Endometrium (tissue), 2 donors: ENCODE measurements at regions not wholly inside any gene's neighbourhood (a gene's known extent, or its start where the extent isn't known, plus 50 kb on each side); places are given as distances from the start of the nearest gene placed in this dataset.
"Not testable (repeated sequence)": the region's sequence is repeated elsewhere in the genome, so short reads cannot be mapped to it uniquely, and the experiment has no call there.

Experiments used
- FAIRE-seq: peaks from 2 replicates; lab custom pipeline; 2012; peaks lifted over from hg19 to GRCh38; lab: Jason Lieb, UNC
- donor health status: control.
- donor health status: control.

DNA sequence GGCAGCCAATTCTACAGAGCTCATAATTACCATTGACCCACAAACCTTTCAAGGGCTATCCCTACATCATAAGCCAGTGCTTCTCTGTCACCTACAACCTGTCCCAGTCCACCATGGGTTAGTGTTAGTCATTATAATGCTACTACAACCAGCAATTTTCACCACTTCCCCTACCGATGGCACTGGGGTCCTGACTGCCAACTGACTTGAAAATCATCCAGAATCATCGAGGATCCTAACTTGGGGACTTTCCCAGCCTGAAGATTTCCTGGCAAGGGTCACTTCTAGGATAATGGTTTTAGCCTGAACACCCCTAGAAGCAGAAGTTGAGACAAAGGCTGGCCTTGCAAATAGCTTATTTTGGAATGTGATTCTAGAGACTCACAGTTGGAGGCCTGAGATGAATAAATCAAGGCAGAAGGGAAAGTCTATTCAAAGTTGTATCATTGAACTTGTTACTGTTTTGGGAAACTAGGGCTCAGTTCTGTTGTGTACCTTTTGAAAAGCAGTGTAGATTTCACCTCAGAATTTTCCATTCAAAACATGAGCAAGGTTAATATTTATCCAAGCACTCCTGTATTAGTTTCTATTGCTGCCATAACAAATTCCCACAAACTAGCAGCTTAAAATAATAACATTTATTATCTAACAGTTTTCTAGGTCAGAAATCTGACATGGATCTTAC is 633.0 kb downstream of the LRRC70 start:
- no peak for FAIRE-seq

GRCh38 chr5:63205976-63206375 is 627.4 kb downstream of the LRRC70 start:
- FAIRE-seq, result no peak

DNA sequence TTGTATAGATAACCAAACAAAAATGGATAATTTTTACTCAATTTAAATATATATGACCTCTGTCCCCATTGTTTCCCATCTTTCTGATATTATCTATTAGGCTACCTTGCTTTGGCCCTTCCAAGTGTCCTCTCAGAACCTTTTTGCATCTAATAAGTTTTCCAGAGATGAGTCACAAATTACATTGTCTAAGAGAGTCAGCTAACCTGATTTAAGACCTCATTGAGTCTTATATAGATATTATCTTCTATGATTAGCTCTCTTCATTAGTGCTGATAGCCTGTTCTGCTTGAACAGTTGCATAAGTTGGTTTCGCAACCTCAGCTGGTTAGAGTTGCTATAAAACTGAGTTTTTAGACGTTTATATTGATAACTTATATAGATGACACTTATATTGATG is 623.1 kb downstream of the LRRC70 start:
- no peak for FAIRE-seq

DNA sequence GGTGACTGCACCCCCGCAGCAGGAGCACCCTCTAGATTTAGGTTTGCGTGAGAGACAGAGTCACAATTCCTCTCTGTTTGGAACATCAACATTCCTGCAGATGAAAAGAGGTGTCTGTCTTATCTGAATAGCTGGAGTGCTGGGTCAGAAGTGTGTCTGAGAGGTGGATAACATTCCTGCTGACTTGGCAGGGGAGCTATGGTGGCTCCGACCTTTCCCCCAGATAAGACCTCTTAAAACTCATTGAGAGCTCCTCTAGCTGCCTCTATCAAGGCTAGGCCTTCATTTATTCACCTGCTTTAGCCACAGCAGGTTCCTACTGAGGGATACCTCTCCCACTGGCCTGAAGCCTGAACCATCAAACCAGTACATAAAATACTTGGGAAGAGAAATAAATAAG is 615.5 kb downstream of the LRRC70 start:
- FAIRE-seq, result no peak

GRCh38 chr5:63180190-63180589 is 601.6 kb downstream of the LRRC70 start:
- FAIRE-seq, result not testable (repeated sequence)

- FAIRE-seq, result no peak
Observed at GRCh38 chr5:63175850-63176249, 597.2 kb downstream of the LRRC70 start.

GRCh38 chr5:63170486-63170885 is 591.9 kb downstream of the LRRC70 start:
- no peak for FAIRE-seq

GRCh38 chr5:63164838-63165535 is 586.4 kb downstream of the LRRC70 start:
- no peak for FAIRE-seq

DNA sequence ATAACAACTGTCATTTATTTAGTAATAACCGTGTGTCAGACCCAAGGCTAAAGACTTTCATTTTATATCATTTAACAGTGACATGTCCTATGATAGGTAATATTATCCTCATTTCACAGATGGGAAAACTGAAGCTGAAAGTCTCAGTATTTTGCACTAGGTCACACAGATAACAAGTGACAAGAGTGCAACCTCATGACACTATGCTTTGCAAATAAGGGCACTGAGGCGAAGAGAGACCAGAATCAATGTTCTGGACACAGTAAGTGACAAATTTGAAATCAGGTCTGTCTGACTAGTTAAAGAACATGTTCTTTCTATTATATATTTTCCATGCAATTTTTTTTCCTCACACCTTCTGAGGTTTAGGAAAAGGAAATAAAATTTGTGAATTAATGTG is 585.7 kb downstream of the LRRC70 start:
- no peak for FAIRE-seq

- no peak for FAIRE-seq
Observed at GRCh38 chr5:63155310-63155631, 576.7 kb downstream of the LRRC70 start.

- no peak for FAIRE-seq
Observed at GRCh38 chr5:63154476-63155309, 576.1 kb downstream of the LRRC70 start.

- FAIRE-seq, result no peak
Observed at GRCh38 chr5:63152871-63153270, 574.3 kb downstream of the LRRC70 start.

DNA sequence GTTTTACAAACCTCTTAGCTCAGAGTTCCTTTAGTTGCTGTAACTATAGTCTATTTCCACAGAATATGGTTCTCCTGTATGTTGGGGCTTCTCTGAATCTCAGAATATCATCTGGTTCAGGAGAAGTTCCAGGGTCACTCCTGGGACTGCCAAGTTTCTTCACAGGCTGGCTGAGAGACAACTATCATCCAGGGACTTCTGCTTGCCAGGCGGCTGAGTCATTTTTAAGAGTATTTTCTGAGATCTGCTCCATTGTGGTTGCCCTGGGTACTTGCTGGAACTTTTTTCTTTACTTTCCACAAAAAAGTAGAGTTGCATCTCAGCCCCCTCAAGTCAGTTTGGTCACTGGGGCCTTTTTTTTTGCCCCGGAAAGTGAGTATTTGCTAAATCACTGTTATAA is 566.5 kb downstream of the LRRC70 start:
- FAIRE-seq, result no peak

DNA sequence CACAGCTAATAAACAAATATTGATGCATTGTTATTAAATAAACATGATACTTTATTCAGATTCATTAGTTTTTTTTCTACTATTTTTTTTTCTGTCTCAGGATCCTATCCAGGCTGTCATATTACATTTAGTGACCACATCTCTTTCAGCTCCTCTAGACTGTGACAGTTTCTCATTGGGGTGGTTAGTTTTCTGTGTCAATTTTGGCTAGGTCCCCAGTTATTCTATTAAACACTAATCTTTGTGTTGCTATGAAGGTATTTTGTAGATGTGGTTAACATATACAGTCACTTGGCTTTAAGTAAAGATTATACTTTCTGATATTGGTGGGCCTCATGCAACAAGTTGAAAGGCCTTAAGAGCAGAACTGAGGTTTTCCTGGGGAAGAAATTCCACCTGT is 563.0 kb downstream of the LRRC70 start:
- no peak for FAIRE-seq

DNA sequence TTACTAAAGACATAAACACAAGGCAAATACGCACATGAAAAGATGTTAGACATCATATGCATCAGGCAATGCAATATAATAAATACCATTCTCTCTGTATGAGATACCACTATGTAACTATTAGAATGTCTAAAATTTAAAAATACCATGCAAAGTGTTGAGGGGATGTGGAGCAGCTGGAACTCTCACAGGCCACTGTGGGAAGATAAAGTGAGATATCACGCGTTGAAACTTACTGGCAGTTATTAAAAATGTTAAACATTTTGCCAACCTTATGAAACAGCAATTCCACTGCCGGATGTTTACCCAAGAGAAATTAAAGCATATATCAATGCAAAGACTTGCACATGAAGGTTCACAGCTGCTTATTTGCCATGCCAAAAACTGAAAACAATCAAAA is 556.7 kb downstream of the LRRC70 start:
- FAIRE-seq, result no peak

GRCh38 chr5:63131626-63132285 is 553.1 kb downstream of the LRRC70 start:
- FAIRE-seq, result no peak

DNA sequence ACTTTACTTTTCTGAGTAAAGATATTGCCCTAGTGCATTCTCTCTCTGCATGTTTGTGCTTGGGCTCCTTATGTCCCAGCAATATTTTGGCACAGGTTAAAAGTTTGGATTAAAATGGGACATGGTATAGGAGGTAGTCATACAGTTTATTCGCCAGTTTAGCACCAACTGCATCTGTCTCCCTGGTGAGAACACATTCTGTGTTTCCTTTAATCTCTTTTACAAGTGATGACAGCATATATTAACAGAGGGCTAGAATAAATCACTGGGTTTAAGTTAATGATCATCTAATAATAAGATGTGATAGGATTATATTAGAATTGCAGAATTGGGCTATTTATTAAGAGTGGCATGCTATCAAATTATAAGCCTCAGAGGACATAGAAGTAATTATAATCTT is 550.1 kb downstream of the LRRC70 start:
- FAIRE-seq, result no peak

DNA sequence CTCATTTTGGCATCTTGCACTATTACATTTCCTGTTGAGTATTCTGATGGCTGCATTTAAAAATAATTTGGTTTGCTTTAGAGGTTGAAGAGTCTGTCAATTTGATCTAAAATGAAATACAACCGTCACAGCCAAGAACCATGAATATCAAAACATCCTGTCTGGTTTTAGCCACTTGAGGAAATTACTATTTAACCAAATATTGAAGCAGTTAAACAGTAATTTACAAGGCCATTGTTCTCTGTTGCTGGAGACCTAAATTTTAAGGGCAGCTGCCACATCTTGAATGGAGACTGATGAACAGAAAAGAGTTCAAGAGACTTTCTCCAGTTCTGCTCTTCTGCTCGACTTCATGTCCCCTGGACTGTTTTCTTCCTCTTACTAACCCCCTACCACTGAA is 549.4 kb downstream of the LRRC70 start:
- FAIRE-seq, result no peak

- no peak for FAIRE-seq
Observed at GRCh38 chr5:63127054-63127453, 548.4 kb downstream of the LRRC70 start.

DNA sequence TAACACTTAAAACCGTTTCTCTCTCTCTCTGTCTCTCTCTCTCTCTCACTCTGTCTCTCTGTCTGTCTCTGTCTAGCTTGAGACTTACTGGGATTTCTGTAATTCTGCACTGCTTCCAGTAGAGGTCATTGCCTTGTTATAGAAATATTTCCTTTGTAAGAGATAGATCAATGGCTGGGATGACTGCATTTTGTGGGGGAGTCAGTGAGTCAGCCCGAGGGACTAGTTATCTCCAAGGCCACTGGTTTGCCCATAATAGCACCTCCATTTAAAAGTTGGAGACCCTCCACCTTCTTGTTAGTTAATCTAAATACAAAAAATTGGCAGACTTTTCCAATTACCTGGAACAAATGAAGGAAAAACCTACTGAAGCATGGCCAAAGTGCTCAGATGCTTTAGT is 547.2 kb downstream of the LRRC70 start:
- no peak for FAIRE-seq

GRCh38 chr5:63125392-63125791 is 546.8 kb downstream of the LRRC70 start:
- FAIRE-seq, result no peak

DNA sequence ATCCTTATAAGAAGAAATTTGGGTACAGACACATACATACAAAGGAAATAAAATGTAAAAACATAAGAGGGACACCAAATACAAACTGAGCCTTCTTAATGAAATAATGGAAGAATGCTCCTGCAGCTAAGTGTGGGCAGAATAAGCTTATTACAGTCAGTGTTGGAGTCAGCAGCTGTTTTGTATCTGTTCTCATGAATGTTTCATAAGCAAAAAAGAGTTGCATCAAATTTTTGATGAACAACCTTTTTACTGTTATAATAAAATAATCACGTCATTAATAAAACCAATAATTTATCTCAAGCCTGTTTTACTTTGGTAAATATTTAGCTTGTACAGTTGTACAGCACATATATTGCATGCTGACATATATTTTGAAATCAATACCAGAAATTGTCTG is 545.6 kb downstream of the LRRC70 start:
- FAIRE-seq, result no peak

DNA sequence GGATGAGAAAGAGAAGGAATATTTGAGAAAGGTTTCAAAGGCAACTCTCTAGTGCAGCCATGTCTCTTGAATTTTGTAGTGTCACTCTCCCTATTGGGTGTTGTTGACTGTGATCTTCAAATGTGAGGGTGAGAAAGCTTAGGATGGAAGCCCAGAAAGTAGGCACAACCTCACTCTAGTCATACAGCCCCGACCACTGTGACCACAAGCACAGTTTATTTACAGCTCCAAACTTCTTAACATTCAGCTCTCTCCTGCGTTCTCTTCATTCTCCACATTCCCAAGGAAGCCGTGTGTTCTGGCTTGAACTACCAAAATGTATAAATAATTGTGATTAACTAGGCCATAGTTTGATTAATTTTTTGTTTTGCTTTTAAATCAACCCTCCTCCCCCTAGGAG is 542.9 kb downstream of the LRRC70 start:
- FAIRE-seq, result no peak
